Panc1 (cell line): ENCODE measurements at regions not wholly inside any gene's neighbourhood (a gene's known extent, or its start where the extent isn't known, plus 50 kb on each side); places are given as distances from the start of the nearest gene placed in this dataset.

Experiments used
- POLR2AphosphoS5 ChIP-seq: IDR thresholded peaks from 2 replicates; pipeline ENCODE4 v1.6.1; 2012; ENCODE audit warnings: mild to moderate bottlenecking, low read depth, low read length, moderate library complexity
- TF ChIP-seq, protein P1 (sequence below): fragments of 450-650 bp; IDR thresholded peaks from 2 replicates; pipeline ENCODE4 v1.5.1; 2017; ENCODE audit warnings: mild to moderate bottlenecking

DNA sequence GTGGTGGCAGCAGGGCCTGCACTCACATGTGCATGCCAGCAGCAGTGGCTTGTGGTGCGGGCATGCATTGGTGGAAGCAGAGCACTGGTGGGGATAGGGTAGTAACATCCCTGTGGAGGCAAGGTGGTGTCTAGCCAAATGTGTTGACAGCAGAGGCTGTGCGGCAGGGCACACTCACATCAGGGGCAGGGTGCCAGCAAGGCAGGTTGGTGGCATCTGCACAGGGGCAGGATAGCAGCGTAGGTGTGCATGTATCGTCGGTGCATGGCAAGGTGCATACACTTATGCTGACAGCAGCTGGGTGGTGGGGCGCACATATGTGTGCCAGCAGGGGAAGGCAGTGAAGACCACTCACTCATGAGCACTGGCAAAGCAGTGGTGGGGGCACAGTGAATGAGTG is 211.5 kb upstream of the CSNK1A1L start:
- TF ChIP-seq, protein P1, sequence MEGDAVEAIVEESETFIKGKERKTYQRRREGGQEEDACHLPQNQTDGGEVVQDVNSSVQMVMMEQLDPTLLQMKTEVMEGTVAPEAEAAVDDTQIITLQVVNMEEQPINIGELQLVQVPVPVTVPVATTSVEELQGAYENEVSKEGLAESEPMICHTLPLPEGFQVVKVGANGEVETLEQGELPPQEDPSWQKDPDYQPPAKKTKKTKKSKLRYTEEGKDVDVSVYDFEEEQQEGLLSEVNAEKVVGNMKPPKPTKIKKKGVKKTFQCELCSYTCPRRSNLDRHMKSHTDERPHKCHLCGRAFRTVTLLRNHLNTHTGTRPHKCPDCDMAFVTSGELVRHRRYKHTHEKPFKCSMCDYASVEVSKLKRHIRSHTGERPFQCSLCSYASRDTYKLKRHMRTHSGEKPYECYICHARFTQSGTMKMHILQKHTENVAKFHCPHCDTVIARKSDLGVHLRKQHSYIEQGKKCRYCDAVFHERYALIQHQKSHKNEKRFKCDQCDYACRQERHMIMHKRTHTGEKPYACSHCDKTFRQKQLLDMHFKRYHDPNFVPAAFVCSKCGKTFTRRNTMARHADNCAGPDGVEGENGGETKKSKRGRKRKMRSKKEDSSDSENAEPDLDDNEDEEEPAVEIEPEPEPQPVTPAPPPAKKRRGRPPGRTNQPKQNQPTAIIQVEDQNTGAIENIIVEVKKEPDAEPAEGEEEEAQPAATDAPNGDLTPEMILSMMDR = no peak
- TF ChIP-seq POLR2AphosphoS5 = no peak
